ENCODE measurements at regions not wholly inside any gene's neighbourhood (a gene's known extent, or its start where the extent isn't known, plus 50 kb on each side); places are given as distances from the start of the nearest gene placed in this dataset.
A peak's percentile ranks its signal among the peaks of the same experiment; 100 is the strongest.

DNA sequence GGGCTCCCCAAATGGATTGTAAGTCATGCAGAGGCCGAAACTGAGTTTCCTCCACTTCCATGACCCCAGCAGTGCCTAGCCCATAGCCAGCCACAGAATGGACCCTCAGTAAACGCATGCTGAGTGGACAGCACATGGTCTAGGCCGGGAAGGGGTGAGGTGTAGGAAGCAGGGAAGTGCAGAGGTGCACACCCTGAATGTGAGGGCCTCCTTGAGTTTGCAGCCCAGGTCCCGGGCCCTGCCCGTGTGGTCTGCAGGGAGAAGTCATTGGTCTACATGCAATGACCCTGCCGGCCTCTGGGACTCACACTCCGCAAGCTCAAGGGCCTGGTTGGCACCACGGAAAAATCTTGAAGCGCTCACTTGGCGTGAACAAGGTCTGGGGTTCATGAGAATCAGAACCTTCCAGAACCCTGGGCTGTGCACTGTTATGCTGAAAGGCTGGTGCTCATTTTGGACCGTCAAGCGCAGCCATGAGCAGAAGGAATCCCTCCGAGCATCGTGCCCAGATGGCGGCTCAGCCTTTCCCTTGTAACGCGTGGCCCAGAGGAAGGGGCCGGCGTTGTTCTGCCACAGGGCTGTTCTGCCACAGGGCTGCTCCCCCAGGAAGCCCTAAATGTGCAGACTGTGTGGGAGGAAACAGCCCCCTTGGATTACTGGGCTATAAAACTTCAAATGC lies 66.4 kb downstream of the PSMG1 start:
- Histone ChIP-seq H3K27ac (ENCODE audit: low read depth in 1 of 3, low read length in 2 of 3) (no peak overlapping the region), H3K36me3 (ENCODE audit: control insufficient read depth in 3 of 3, insufficient read depth in 2 of 3, low read depth in 1 of 3, low read length in 3 of 3) (no peaks in the 10 kb centered on the region), H3K27me3 (ENCODE audit: control insufficient read depth in 3 of 3, insufficient read depth in 3 of 3, low read length in 3 of 3) (no peaks in the 10 kb centered on the region), H3K4me1 (ENCODE audit: control insufficient read depth in 3 of 3, insufficient read depth in 2 of 3, low read depth in 1 of 3, low read length in 2 of 3) (no peaks in the 10 kb centered on the region), H3K4me3 (ENCODE audit: low read depth in 1 of 3, low read length in 3 of 3) (no peak overlapping the region), H3K9me3 (ENCODE audit: control insufficient read depth in 2 of 2, insufficient read depth in 1 of 2, low read depth in 1 of 2, low read length in 1 of 2) (peaks cover 0 to 8% of the 10 kb centered on the region in 2 donors)
- 87 to 93% (median 90%) methylated on average over 19 of the region's 19 CpGs for WGBS, 3 donors
- FAIRE-seq (no peak), DNase-seq (no peak)

GRCh38 chr21:39115576-39116235 lies 67.5 kb downstream of the PSMG1 start:
- no peak for FAIRE-seq
- Histone ChIP-seq H3K4me3 (ENCODE audit: low read depth in 1 of 3, low read length in 3 of 3) (no peak overlapping the region), H3K36me3 (ENCODE audit: control insufficient read depth in 3 of 3, insufficient read depth in 2 of 3, low read depth in 1 of 3, low read length in 3 of 3) (no peaks in the 10 kb centered on the region), H3K27ac (ENCODE audit: low read depth in 1 of 3, low read length in 2 of 3) (no peak overlapping the region), H3K9me3 (ENCODE audit: control insufficient read depth in 2 of 2, insufficient read depth in 1 of 2, low read depth in 1 of 2, low read length in 1 of 2) (peaks cover 0 to 3% of the 10 kb centered on the region in 2 donors), H3K4me1 (ENCODE audit: control insufficient read depth in 3 of 3, insufficient read depth in 2 of 3, low read depth in 1 of 3, low read length in 2 of 3) (no peaks in the 10 kb centered on the region), H3K27me3 (ENCODE audit: control insufficient read depth in 3 of 3, insufficient read depth in 3 of 3, low read length in 3 of 3) (no peaks in the 10 kb centered on the region)
- no peak for DNase-seq
- WGBS, 3 donors, result 82 to 92% (median 84%) methylated on average over 9 to 10 of the region's 10 CpGs

DNA sequence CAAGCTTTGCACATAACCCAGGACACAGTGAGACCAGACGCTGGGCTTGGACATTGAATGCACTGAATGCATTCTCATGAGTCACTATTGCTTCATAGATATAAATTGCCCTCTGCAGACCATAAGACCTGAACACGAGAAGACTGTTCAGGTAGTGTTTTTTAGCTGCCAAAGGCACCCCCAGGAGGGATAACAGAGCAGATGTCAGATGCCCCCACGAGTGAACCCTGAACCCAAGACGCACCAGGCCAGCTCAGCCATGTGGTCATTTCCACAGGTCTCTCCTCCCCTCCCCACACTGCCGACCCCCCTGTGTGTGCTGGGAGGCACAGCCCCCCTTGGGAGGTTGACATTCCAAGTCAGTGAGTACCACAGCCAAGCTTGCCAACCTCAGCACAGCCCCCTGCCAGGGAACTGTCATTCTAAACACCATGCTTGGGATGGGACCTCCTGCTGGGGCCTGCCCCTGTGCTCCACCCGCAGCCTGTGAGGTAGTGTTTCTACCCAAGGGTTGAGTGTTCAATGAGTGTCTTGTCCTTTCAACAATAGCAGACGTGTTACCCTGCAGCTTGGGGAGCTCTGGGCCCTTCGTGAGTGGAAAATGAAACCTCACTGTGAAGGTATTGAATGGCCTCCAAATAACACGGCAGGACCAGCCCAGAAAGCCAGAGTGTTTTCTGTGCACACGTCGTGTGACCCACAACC lies 68.2 kb downstream of the PSMG1 start:
- DNase-seq (no peak), FAIRE-seq (no peak)
- peaks cover 0 to 3% of the 10 kb centered on the region in 2 donors for H3K9me3 ChIP-seq (ENCODE audit: control insufficient read depth in 2 of 2, insufficient read depth in 1 of 2, low read depth in 1 of 2, low read length in 1 of 2)
- H3K27ac ChIP-seq (ENCODE audit: low read depth in 1 of 3, low read length in 2 of 3), result no peak overlapping the region
- H3K4me1 ChIP-seq (ENCODE audit: control insufficient read depth in 3 of 3, insufficient read depth in 2 of 3, low read depth in 1 of 3, low read length in 2 of 3), result no peaks in the 10 kb centered on the region
- no peaks in the 10 kb centered on the region for H3K27me3 ChIP-seq (ENCODE audit: control insufficient read depth in 3 of 3, insufficient read depth in 3 of 3, low read length in 3 of 3)
- no peaks in the 10 kb centered on the region for H3K36me3 ChIP-seq (ENCODE audit: control insufficient read depth in 3 of 3, insufficient read depth in 2 of 3, low read depth in 1 of 3, low read length in 3 of 3)
- H3K4me3 ChIP-seq (ENCODE audit: low read depth in 1 of 3, low read length in 3 of 3), result no peak overlapping the region
- 70 to 77% (median 72%) methylated on average over 11 of the region's 11 CpGs for WGBS, 3 donors

DNA sequence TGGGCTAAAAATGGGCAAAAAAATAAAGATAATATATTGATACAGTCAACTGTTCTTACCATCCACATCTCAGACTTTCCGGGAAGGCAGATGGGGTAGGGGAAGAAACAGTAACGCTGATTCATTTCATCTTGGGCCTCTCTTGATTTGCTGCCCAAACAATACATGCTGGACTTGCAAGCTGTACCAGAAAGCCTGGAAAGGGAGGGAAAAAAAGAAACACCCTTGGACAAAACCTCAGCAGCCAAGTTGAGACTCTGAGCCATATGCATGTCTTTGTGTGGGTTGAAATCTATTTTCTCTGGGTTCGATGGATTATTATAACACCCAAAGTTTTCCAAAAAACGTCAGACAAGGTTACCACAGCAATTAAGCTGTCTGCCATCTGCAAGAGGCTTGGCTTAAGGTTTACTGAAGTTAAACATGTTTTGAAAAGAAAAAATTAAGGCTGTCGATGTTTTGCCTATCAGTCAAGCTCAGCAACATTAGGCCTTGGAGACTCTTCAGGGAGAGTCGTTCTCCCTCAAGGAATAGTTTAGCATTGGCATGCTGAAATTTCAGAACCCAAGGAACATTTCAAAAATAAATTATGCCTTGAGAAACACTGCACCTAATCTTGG lies 71.2 kb downstream of the PSMG1 start:
- 68 to 91% (median 82%) methylated on average over 6 of the region's 6 CpGs for whole genome bisulfite sequencing, 3 donors
- Histone ChIP-seq H3K4me3 (ENCODE audit: low read depth in 1 of 3, low read length in 3 of 3) (no peak overlapping the region), H3K27ac (ENCODE audit: low read depth in 1 of 3, low read length in 2 of 3) (peak overlapping the region in 1 of 3 donors; percentile 27), H3K9me3 (ENCODE audit: control insufficient read depth in 2 of 2, insufficient read depth in 1 of 2, low read depth in 1 of 2, low read length in 1 of 2) (no peaks in the 10 kb centered on the region), H3K4me1 (ENCODE audit: control insufficient read depth in 3 of 3, insufficient read depth in 2 of 3, low read depth in 1 of 3, low read length in 2 of 3) (no peaks in the 10 kb centered on the region), H3K27me3 (ENCODE audit: control insufficient read depth in 3 of 3, insufficient read depth in 3 of 3, low read length in 3 of 3) (no peaks in the 10 kb centered on the region), H3K36me3 (ENCODE audit: control insufficient read depth in 3 of 3, insufficient read depth in 2 of 3, low read depth in 1 of 3, low read length in 3 of 3) (no peaks in the 10 kb centered on the region)
- DNase-seq (no peak), FAIRE-seq (no peak)

DNA sequence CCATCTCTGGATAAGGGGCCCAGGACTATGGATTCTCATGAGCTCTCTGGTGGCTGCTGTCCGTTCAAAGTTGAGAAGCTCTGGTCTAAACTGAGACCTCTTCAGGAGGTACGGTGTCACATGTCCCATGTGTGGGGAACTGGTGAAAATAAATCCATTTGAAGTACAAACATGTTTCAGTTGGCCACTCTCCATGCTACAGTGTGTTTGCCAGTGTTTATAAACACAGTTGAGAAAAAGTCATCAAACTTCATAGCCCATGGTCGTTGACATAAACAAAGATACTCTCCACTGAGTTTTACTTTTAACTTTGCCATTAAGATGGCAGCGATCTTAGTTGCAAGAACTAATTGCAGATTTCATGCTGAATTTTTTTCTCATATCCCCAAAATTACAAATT lies 72.8 kb downstream of the PSMG1 start:
- Histone ChIP-seq H3K27me3 (ENCODE audit: control insufficient read depth in 3 of 3, insufficient read depth in 3 of 3, low read length in 3 of 3) (no peaks in the 10 kb centered on the region), H3K4me1 (ENCODE audit: control insufficient read depth in 3 of 3, insufficient read depth in 2 of 3, low read depth in 1 of 3, low read length in 2 of 3) (no peaks in the 10 kb centered on the region), H3K4me3 (ENCODE audit: low read depth in 1 of 3, low read length in 3 of 3) (no peak overlapping the region), H3K36me3 (ENCODE audit: control insufficient read depth in 3 of 3, insufficient read depth in 2 of 3, low read depth in 1 of 3, low read length in 3 of 3) (no peaks in the 10 kb centered on the region), H3K9me3 (ENCODE audit: control insufficient read depth in 2 of 2, insufficient read depth in 1 of 2, low read depth in 1 of 2, low read length in 1 of 2) (no peaks in the 10 kb centered on the region), H3K27ac (ENCODE audit: low read depth in 1 of 3, low read length in 2 of 3) (peak overlapping the region in 1 of 3 donors; percentile 36)
- FAIRE-seq (no peak), DNase-seq (no peak)
- WGBS, 3 donors, result 67 to 84% (median 82%) methylated on average over 4 of the region's 4 CpGs

DNA sequence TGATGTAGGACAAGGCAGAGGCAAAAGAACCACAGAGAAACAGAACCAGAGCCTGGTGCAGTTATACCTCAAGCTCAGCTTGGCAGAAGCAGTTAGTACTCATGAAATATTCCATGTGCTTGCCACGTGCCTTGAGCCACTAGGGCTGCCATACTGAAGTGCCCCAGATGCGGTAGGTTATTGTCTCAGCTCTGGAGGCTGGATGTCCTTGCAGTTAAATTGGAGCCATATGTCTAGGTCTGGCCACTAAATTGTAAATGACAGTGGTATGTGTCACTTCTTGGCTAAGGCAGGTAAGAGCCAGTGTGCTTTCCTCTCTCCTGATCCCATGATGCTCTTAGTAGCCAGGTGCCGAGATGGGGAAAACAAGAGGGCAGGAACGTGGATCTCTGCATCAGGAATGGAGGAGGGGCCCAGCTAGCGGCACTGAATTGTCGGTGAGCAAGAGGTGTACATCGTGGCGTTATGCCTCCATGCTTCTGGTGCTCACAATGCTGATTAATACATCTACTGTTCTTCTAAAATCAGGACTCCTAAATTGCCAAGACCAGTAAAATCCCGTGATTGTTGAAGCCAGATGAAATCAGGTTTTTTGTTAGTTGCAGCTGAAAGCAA lies 73.5 kb downstream of the PSMG1 start:
- no peak for FAIRE-seq
- WGBS, 3 donors, result 89 to 94% (median 90%) methylated on average over 9 of the region's 9 CpGs
- H3K4me1 ChIP-seq (ENCODE audit: control insufficient read depth in 3 of 3, insufficient read depth in 2 of 3, low read depth in 1 of 3, low read length in 2 of 3), result no peaks in the 10 kb centered on the region
- H3K4me3 ChIP-seq (ENCODE audit: low read depth in 1 of 3, low read length in 3 of 3), result no peak overlapping the region
- no peak for DNase-seq
- no peaks in the 10 kb centered on the region for H3K27me3 ChIP-seq (ENCODE audit: control insufficient read depth in 3 of 3, insufficient read depth in 3 of 3, low read length in 3 of 3)
- H3K36me3 ChIP-seq (ENCODE audit: control insufficient read depth in 3 of 3, insufficient read depth in 2 of 3, low read depth in 1 of 3, low read length in 3 of 3), result no peaks in the 10 kb centered on the region
- no peaks in the 10 kb centered on the region for H3K9me3 ChIP-seq (ENCODE audit: control insufficient read depth in 2 of 2, insufficient read depth in 1 of 2, low read depth in 1 of 2, low read length in 1 of 2)
- H3K27ac ChIP-seq (ENCODE audit: low read depth in 1 of 3, low read length in 2 of 3), result peak overlapping the region in 1 of 3 donors; percentile 36

DNA sequence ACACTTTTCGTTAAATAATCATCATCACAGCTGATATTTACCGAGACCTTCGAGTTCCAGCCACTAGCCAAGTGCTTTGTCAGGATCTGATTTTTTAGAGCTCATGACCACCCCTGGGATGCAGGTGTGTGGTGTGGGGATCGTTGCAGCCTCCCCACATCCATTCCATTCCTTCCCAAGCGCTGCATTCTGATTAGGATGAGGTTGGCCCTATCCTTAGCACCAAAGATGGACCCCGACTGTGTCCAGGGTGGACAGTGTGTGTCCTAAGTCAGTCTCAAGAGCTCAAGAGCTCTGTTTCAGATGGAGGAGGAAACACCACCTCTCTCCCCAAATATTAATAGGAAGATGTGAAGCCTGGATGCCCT lies 74.1 kb downstream of the PSMG1 start:
- no peaks in the 10 kb centered on the region for H3K4me1 ChIP-seq (ENCODE audit: control insufficient read depth in 3 of 3, insufficient read depth in 2 of 3, low read depth in 1 of 3, low read length in 2 of 3)
- FAIRE-seq (no peak), DNase-seq (no peak)
- WGBS, 3 donors, result 85 to 86% (median 86%) methylated on average over 6 of the region's 6 CpGs
- H3K9me3 ChIP-seq (ENCODE audit: control insufficient read depth in 2 of 2, insufficient read depth in 1 of 2, low read depth in 1 of 2, low read length in 1 of 2), result no peaks in the 10 kb centered on the region
- H3K27me3 ChIP-seq (ENCODE audit: control insufficient read depth in 3 of 3, insufficient read depth in 3 of 3, low read length in 3 of 3), result no peaks in the 10 kb centered on the region
- H3K36me3 ChIP-seq (ENCODE audit: control insufficient read depth in 3 of 3, insufficient read depth in 2 of 3, low read depth in 1 of 3, low read length in 3 of 3), result no peaks in the 10 kb centered on the region
- no peak overlapping the region for H3K27ac ChIP-seq (ENCODE audit: low read depth in 1 of 3, low read length in 2 of 3)
- no peak overlapping the region for H3K4me3 ChIP-seq (ENCODE audit: low read depth in 1 of 3, low read length in 3 of 3)

Data from small intestine (tissue), 7 donors.